Stimulated activated CD8-positive, alpha-beta memory T cell treated with anti-CD3 and anti-CD28 coated beads, Interleukin-12 subunit alpha, Interleukin-12 subunit beta, amount 100 ng/mL, for 4 hours (primary cell): ENCODE measurements at regions not wholly inside any gene's neighbourhood (a gene's known extent, or its start where the extent isn't known, plus 50 kb on each side); places are given as distances from the start of the nearest gene placed in this dataset.

ENCODE experiments used
- DNase-seq: peaks from one replicate; pipeline ENCODE4 v3.0.0-alpha.2; 2020; ENCODE audit warnings: low read depth

GRCh38 chr4:176981074-176981473 lies 188.4 kb upstream of the VEGFC start:
- no peak for DNase-seq

GRCh38 chr4:176981551-176981950 lies 188.8 kb upstream of the VEGFC start:
- no peak for DNase-seq

- DNase-seq: no peak
Observed at GRCh38 chr4:176988226-176988625, 195.5 kb upstream of the VEGFC start.

GRCh38 chr4:176989186-176989585 lies 196.5 kb upstream of the VEGFC start:
- no peak for DNase-seq

- DNase-seq: no peak
Observed at GRCh38 chr4:176999935-177000543, 207.3 kb upstream of the VEGFC start.

GRCh38 chr4:177001271-177002175 lies 208.8 kb upstream of the VEGFC start:
- DNase-seq: no peak

- no peak for DNase-seq
Observed at GRCh38 chr4:177005674-177006230, 213.0 kb upstream of the VEGFC start.

GRCh38 chr4:177006331-177006730 lies 213.6 kb upstream of the VEGFC start:
- DNase-seq: no peak

GRCh38 chr4:177008071-177008835 lies 215.5 kb upstream of the VEGFC start:
- no peak for DNase-seq

GRCh38 chr4:177008836-177009501 lies 216.2 kb upstream of the VEGFC start:
- no peak for DNase-seq

GRCh38 chr4:177010418-177010817 lies 217.7 kb upstream of the VEGFC start:
- no peak for DNase-seq

GRCh38 chr4:177012918-177013545 lies 220.3 kb upstream of the VEGFC start:
- no peak for DNase-seq

- no peak for DNase-seq
Observed at GRCh38 chr4:177016541-177017141, 223.9 kb upstream of the VEGFC start.

GRCh38 chr4:177023951-177024350 lies 231.2 kb upstream of the VEGFC start:
- no peak for DNase-seq

- DNase-seq: no peak
Observed at GRCh38 chr4:177032341-177032740, 239.6 kb upstream of the VEGFC start.

- no peak for DNase-seq
Observed at GRCh38 chr4:177033135-177033534, 240.4 kb upstream of the VEGFC start.

- no peak for DNase-seq
Observed at GRCh38 chr4:177033632-177034031, 240.9 kb upstream of the VEGFC start.

- no peak for DNase-seq
Observed at GRCh38 chr4:177041356-177041755, 248.6 kb upstream of the VEGFC start.

- no peak for DNase-seq
Observed at GRCh38 chr4:177047070-177047850, 254.5 kb upstream of the VEGFC start.

GRCh38 chr4:177047851-177048174 lies 255.1 kb upstream of the VEGFC start:
- no peak for DNase-seq
